Retina (tissue), 1 donor: ENCODE measurements at regions not wholly inside any gene's neighbourhood (a gene's known extent, or its start where the extent isn't known, plus 50 kb on each side); places are given as distances from the start of the nearest gene placed in this dataset.

ENCODE experiments used
- DNase-seq: peaks from one replicate; pipeline ENCODE4 v3.0.0-alpha.2; 2016

DNA sequence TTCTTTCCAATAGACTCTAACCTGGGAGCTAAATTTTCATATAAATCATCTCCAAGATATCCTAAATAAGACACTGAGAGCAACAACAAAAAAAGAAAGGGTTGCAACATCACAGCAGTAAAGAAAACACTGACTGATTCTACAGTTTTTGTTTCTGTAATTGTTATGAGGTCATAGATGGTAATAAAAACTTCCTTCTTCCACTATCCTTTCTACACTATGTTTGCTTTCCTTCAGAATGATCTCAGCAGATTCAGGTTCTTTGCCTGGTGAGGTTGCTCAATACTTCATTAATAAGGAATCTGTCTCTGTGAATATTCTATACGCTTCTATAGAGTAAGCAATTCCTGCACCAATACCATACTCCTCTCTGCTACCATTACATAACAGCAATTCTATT is 835.6 kb upstream of the GRAMD2B start:
- no peak for DNase-seq

- no peak for DNase-seq
Observed at GRCh38 chr5:125592856-125593255, 830.4 kb upstream of the GRAMD2B start.

DNA sequence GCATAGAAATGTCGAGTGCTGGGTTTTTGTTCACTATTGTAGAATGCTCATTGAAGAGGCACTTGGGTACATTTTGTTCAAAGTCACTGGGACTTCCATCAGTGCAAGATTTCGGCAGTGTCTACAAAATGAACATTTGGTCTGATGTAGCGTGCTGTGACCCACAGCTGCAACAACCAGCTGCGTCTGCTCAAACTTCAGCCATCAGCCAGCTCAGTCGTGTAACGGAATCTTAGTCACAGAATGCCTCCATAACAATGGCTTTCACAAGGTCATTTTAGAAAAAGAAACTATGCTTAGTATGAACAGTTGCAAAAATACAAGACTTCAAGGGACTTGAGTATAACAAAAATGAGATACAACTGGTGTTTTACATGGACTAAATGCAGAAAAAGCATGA is 828.1 kb upstream of the GRAMD2B start:
- DNase-seq = no peak

DNA sequence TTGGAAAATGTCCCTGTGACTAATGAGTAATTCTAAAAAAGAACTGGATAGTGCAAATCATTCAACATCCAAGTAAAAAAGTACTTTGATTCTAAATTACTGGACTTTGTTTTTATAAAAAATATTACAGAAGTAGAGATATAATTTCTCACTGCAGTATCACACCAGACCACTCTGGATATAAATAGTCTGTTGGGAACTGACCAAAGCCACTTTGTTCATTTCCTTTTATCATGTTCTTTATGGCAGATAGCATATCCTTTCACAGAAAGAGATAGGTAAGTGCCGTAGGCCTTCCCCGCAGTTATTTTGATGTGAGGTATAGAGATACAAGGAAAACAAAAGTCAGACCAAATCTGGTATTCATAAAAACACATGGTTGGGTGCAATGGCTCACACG is 827.4 kb upstream of the GRAMD2B start:
- DNase-seq = no peak

GRCh38 chr5:125597338-125597737 is 825.9 kb upstream of the GRAMD2B start:
- no peak for DNase-seq

GRCh38 chr5:125600559-125600958 is 822.6 kb upstream of the GRAMD2B start:
- DNase-seq = no peak

- no peak for DNase-seq
Observed at GRCh38 chr5:125602184-125602583, 821.0 kb upstream of the GRAMD2B start.

DNA sequence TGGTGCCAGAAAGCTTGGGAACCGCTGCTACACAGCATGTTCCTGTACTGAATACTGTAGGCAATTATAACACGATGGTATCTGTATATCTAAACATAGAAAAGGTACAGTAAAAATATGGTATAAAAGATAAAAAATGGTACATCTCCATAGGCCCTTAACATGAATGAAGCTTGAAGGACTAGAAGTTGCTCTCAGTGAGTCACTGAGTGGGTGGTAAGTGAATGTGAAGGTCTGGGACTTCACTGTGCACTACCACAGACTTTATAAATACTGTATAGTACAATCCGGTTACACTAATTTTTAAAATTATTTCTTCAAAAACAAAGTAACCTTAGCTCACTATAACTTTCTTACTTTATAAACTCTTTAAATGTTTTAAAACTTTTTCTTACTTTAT is 819.9 kb upstream of the GRAMD2B start:
- DNase-seq = no peak

DNA sequence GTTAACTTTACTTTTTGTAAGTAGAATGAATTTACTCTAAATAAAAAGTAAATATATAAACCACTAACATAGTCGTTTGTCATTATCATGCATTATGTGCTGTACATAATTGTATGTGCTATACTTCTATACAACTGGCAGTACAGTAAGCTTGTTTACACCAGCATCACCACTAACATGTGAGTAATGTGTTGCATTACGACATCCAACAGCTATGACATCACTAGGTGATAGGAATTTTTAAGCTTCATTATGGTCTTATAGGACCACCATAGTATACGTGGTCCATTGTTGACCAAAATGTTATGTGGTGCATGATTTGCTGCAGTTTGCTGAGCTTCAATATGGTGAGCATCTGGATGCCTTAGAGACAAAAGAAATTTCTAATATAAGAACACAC is 819.1 kb upstream of the GRAMD2B start:
- DNase-seq = no peak

DNA sequence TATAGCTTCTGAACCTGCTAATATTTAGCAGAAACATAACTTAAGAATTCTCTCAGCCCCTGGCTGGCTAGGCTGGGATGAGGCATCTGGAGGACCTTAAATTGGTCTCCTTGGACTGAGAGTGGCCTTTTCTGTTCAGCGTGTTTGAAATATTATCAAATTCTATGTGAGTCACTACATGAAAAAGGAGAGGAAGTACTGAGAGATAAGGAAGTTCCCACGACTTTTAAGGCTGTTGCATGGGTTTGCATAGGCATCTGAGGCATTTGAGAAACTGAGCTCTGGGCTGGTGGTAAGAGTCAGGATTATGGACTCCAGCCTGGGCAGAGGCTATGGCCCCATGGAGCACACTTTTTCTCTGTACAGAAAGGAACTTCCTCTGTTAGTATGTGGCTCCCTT is 816.2 kb upstream of the GRAMD2B start:
- no peak for DNase-seq

DNA sequence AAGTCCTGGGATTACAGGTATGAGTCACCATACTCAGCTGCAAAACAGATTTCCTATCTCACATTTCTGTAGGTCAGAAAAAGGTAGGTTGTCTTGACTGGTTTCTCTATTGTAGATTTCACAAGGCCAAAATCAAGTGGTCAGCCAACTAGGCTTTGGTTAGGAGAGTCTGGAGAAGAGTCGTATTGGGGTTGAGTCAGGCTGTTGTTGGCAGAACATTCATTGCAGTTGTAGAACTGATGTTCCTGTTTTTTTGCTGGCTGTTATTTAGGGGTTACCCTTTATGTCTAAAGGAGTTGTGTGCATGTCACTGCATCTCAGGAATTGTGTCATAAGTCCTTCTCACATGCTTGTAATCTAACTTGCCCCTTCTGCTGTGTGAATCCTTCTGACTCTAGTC is 814.2 kb upstream of the GRAMD2B start:
- no peak for DNase-seq

- no peak for DNase-seq
Observed at GRCh38 chr5:125610892-125611291, 812.3 kb upstream of the GRAMD2B start.

GRCh38 chr5:125611541-125611940 is 811.7 kb upstream of the GRAMD2B start:
- DNase-seq = no peak

DNA sequence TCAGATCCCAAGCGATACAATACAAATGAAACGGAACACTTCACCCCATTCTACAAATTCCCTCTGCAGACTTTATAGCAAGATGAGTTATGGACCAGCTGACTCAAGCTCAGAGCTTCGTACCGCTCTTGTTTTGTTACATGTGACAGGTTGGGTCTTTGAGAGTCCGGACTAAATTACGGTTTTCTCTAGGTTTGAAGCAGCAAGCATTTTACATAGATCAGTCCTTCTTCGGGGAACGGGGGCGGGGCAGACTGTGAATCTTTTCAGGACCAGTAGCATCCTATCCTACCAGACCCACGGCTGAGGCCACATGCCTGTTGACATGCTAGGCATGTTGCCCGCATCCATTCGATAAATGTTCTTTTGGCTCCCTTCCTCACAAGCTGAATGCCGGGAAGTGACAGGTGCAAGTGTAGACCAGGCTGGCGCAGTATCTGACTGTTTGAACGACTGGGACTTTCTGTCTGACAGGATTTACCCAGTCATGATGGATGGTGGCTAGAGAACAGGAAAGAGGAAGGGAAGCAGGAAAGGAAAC is 811.0 kb upstream of the GRAMD2B start:
- DNase-seq = peak; percentile 36

DNA sequence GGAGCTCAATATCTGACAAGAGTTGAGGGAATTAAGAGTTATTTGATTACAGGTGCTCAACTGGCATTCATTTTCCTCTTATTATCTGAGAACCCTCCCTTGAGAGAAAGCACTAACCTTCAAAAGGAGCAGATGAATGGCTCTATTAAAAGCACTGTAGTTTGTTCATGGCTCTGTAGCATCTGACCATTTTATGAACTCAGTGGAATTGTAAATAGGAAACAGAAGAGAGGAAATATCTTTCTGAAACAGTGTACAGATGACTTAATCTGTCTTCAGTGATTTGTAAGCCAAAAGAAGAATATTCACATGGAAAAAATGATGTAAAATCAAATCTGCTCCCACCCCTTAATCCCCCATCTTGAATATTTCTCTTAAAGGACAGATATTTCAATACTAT is 810.4 kb upstream of the GRAMD2B start:
- no peak for DNase-seq

GRCh38 chr5:125630237-125630636 is 793.0 kb upstream of the GRAMD2B start:
- DNase-seq = no peak

DNA sequence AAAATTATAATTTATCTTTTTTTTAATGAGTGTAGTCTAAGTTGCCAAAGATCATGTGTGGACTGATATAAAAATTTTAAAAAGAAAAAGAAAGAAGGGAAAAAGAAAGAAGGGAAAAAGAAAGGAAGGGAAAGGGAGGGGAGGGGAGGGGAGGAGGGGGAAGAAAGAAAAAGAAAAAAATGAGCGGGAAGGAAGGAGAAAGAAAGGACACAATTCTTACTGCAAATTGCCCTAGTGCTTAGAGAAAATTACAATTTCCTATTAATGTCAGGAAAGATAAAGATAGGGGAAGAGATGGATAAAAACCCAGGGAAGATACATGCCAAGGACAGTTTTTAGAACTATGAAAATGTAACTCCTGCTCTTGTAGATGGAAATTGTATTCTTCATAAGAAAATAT is 789.7 kb upstream of the GRAMD2B start:
- no peak for DNase-seq

- DNase-seq = peak; percentile 21
Observed at GRCh38 chr5:125634216-125634835, 788.9 kb upstream of the GRAMD2B start.

DNA sequence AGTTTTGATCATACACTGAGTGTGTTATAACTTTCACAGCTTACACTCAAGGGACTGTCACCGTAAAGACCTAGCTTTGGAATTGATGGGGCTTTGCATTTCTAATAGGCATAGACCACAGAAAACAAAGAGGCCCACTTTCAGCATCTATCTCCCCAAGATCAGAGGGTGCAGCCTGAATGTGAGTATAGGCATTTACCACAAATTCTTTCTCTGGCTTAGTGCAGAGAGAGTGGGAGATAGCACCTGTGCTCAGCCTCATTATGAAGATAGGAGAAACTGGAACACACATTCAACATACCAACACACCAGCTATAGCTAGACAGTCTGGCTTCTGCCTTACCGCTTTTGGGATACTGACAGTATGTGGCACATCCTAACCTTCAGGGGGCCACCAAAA is 783.4 kb upstream of the GRAMD2B start:
- DNase-seq = no peak

GRCh38 chr5:125652761-125653160 is 770.4 kb upstream of the GRAMD2B start:
- no peak for DNase-seq

- no peak for DNase-seq
Observed at GRCh38 chr5:125654392-125654791, 768.8 kb upstream of the GRAMD2B start.

DNA sequence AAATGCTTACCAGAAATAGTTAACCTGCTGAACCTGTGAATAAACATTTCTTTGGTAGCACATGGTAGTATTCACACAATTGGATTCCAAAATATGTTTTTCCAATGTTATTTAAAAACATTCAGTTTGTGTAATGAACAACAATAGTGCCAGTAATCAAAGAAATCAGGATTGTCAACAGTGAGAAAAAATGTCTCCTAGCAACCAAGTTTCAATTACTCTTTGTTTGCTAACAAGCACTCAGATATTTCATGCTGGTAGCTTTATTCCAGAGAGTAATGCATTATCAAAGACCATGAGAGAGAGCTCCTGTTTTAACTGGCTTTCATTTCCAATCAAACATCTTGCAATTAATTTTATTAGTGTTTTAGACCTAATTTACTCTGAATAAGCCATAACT is 768.1 kb upstream of the GRAMD2B start:
- DNase-seq = no peak

DNA sequence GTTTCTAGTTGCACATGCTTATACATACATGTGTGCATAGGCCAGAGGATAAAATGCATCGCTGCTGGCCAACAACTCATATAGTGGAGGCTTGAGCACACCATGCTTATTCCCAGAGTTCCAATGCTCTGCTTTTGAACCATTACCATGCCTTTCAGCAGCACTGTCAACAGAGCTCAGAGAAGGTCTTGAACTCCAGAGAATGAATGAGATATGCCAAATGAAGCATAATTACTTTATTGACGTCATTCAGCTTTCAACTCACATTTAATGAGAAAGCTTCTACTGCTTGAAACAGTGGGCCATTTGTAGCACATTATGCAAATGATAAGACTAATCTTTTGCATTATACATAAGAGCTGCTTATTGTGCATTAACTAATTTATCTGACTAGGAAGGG is 765.3 kb upstream of the GRAMD2B start:
- DNase-seq = peak; percentile 68

DNA sequence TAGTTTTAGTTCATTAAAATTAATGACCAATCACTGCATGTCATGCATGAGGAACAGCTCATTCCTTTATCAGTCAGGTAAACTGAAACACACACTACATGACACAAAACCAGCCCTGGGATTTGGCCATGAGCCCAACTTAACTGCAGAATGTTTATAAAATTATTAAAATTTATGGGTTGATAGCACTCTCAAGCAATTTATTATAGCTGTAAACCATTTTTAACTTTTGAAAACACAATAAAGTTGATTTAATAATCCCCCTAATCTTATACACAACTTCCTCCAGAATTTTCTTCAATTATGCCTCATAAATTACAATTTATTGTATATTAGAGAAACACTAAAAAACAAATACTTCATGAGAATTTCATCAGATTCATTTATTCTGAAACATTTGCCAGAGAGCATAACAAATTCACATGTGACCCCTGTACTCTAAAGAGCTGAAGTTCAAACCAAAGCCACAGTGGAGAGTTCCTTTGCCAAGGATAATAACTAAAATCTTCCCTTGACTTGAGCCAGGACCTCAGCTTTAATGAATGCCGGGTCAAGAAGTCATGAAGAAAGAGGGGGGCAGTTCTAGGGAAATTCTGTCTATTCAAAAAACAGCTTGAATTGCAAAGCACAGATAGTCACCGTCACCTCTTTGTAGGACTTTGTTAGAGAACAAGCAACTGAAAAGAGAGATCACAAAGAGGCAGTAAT is 763.7 kb upstream of the GRAMD2B start:
- peak; percentile 19 for DNase-seq
